ENCODE measurements at regions not wholly inside any gene's neighbourhood (a gene's known extent, or its start where the extent isn't known, plus 50 kb on each side); places are given as distances from the start of the nearest gene placed in this dataset.

DNA sequence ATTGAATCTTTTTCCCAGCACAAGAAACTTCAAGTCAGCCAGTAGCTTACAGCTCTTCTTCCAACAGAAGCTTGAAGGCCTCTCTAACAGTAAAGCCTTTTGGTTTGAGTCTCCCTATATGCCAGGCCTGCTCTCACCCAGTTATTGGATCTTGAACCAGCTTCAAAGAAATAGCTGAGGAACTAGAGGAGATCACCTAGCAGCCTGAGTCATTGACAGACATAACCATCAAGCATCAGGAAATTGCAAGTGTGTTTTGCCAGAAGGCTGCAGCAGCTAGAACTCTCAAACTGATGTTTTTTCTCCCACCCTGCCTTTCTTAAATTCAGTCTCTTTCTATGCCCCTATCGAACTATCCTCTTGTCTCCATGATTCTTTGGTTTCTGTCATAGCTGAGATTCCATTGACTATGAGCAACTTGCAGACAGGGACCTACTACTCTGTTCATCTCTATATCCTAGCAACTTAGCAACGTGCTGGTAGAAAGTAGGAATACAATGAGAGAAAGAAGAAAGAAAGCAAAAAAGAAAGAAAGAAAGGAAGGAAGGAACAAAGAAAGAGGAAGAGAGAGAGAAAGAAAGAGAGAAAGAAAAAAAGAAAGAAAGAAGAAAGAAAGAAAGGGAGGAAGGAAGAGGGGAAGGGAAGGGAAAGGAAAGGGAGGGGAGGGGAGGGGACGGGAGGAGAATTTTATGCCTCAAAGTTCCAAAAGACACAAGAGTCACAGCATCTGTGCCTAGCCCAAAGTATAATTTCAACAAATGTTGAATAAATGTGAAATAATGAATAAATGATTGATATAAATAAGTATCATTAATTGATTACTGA lies 60.0 kb upstream of the FGGY start:
- peak in 3 of 56 donors; percentile 6 to 16 (median 14) for DNase-seq

GRCh38 chr1:59237900-59238299 lies 59.0 kb upstream of the FGGY start:
- DNase-seq: no peak

- no peak for DNase-seq
These were observed 58.5 kb upstream of the FGGY start for GRCh38 chr1:59238333-59238934.

DNA sequence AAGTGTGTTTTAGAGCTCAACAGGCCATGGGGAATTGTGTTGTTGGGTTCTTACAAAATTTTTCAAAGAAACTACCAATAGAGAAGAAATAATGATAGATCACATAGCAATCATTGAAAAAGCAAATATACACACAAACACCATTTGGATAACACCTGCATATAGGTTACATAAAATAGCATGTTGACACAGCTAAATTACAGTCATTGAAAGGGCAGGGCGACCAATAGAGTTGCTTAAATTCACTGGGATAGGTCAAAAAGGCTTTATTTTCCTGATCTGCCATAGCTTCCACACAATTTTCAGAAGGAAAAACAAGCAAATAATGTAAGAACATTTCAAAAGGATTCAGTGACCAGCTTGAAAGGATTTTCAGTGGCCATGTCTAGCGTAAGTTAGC lies 57.9 kb upstream of the FGGY start:
- DNase-seq: no peak

DNA sequence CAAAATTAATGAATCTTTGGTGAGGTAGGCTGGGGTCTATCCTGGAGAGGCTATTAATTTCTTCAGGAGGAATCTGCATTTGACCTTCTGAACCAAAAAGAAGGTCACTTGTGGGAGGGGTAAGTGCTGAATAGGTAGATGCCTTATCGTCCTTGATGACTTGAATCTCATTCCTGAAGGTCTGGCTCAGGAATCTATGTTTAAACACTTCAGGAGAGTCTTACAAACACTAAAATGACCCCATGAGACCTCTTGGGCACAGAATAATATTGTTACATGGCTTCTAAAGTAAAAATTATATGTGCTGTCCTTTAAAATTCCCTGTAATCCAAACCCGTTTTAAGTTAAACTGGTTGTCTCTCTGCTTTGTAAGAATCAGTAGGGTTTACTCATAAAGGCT lies 55.0 kb upstream of the FGGY start:
- no peak for DNase-seq

- no peak for DNase-seq
These were observed 54.5 kb upstream of the FGGY start for GRCh38 chr1:59242370-59242769.

DNA sequence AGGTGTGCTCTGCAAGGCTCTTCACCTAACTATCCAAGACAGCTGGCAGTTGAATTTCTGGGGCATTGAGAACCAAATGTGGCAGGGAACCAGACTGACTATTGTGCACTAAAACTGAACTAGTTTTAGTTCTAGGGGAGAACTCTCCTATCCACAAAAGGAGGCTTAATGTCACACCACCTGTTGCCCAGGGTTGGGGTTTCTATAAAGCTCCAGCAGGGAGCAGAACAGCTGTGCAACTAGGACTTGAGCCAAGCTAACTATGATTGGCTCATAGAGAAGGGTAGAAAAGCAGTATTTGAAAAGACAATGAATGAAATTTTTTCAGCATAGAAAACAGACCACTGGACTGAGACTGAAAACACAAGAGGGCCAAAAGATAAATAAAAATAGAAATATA lies 53.3 kb upstream of the FGGY start:
- DNase-seq: no peak

DNA sequence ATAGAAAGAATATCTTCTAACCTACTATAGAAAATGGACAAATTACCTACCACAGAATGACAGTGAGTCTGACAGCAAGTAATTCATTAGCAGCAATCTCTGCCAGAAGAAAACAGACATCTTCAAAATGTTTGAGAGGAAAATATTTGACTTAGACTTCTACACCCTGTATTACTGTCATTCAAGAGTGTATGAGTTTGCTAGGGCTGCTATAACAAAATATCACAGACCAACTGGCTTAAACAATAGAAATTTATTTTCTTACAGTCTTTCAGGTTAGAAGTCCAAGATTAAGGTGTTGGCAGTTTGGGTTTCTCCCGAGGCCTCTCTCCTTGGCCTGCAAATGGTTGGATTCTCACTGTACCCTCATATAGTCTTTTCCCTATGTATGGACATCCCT lies 52.9 kb upstream of the FGGY start:
- DNase-seq: no peak

DNA sequence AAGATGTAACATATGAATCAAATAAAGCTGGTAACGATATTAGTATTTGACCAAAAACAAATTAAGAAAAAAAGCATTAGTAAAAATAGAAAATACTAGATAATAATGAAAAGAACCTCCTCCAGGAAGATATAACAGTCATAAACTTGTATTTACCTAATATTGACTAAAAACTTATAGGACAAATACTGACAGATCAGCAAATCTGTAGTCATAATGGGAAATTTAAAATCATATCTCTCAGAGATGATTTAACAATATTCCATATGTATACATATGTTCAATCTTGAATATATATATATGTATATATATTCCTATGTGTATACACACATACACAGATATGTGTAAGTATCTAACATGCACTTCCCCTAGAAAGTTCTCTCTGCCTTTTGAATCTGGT lies 52.0 kb upstream of the FGGY start:
- DNase-seq: no peak

All from amygdala (tissue), 56 donors.